GM12874 (cell line): ENCODE measurements at regions not wholly inside any gene's neighbourhood (a gene's known extent, or its start where the extent isn't known, plus 50 kb on each side); places are given as distances from the start of the nearest gene placed in this dataset.

Source experiments
- CTCF ChIP-seq: IDR thresholded peaks from 2 replicates; pipeline ENCODE4 v1.5.1; 2011; ENCODE audit warnings: low read depth, mild to moderate bottlenecking, control low read depth, low read length, moderate library complexity; ENCODE audit not compliant: insufficient read depth

GRCh38 chr2:79275863-79276262, 116.3 kb upstream of the REG3A start:
- no peak for TF ChIP-seq CTCF

GRCh38 chr2:79275197-79275596, 115.6 kb upstream of the REG3A start:
- TF ChIP-seq CTCF = no peak

DNA sequence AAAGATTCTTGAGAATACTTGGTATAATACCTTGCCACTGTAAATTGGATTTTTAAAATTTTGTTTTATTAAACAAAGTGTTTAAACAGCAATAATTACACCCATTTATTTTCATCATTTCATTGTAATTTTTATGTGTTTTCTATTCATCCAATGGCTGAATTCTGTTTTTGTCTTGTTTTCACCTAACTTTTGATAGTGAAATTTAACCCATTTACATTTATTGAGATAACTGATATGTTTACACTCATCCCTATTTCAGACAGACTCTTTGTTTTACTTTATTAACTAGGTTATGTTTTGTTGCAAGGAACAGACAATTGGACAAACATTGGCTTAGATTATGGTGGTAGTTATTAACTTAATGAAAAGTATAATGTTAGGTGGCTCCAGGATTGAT, 113.1 kb upstream of the REG3A start:
- TF ChIP-seq CTCF = no peak

GRCh38 chr2:79271456-79271855, 111.9 kb upstream of the REG3A start:
- no peak for TF ChIP-seq CTCF

DNA sequence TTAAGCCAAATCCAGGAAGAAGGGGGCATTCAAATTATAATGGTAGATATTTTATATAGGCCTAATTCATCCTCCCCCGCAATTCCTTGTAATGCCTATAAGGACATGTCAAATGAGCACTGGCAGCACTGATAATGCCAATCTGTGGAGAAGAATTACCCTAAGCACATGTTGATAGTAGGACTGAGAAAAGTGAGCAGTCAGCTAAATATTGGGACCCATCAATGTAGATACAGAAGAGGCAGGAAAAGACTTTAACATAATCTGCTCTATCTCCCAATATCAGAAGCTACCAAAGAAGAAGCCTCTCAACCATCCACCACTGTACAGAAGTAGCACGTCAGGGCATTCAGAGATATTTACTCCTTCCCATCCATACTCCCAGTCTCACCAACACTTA, 101.3 kb upstream of the REG3A start:
- TF ChIP-seq CTCF = no peak

GRCh38 chr2:79259959-79260358, 100.4 kb upstream of the REG3A start:
- TF ChIP-seq CTCF = no peak

DNA sequence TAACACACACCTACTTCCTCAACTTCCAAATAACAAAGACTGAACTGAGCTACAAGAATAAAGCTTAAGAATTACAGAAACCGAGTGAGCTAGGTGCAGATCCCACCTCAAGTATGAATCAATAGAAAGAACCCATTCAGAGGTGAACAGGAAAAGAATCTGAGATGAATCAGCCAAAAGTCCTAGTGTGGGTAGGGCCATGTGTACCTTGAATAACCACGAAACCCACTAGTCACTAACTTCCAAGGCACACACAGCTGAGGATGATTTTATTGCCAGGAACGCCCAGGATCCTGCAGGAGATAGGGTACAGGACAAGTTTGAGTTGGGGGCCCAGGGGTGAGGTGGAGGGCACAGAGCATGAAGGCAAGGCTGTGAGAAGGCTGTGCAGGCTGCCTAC, 99.7 kb upstream of the REG3A start:
- TF ChIP-seq CTCF = no peak
